ENCODE measurements at regions not wholly inside any gene's neighbourhood (a gene's known extent, or its start where the extent isn't known, plus 50 kb on each side); places are given as distances from the start of the nearest gene placed in this dataset.

GRCh38 chr20:6692566-6693173 is 74.8 kb upstream of the BMP2 start:
- 78% methylated on average over 10 of the region's 10 CpGs for WGBS

GRCh38 chr20:6691516-6691915 is 76.0 kb upstream of the BMP2 start:
- no peaks in the 10 kb centered on the region for H3K36me3 ChIP-seq (ENCODE audit: insufficient read depth, low read length)
- no peak overlapping the region for H3K27ac ChIP-seq (ENCODE audit: low read depth, low read length)
- H3K9me3 ChIP-seq (ENCODE audit: insufficient read depth, low read depth, low read length) = no peaks in the 10 kb centered on the region
- H3K9ac ChIP-seq (ENCODE audit: low read depth, low read length) = no peak overlapping the region
- H3K4me1 ChIP-seq (ENCODE audit: insufficient read depth, low read length) = peaks cover 7% of the 10 kb centered on the region
- H3K4me3 ChIP-seq (ENCODE audit: low read length) = no peak overlapping the region
- WGBS = 76% methylated on average over 3 of the region's 4 CpGs
- H3K27me3 ChIP-seq (ENCODE audit: insufficient read depth, low read length) = no peaks in the 10 kb centered on the region

More at GRCh38 chr20:6692566-6693173, 74.8 kb upstream of the BMP2 start:
- H3K4me1 ChIP-seq (ENCODE audit: insufficient read depth, low read length) = peaks cover 10% of the 10 kb centered on the region
- no peak overlapping the region for H3K4me3 ChIP-seq (ENCODE audit: low read length)
- H3K36me3 ChIP-seq (ENCODE audit: insufficient read depth, low read length) = no peaks in the 10 kb centered on the region
- H3K27ac ChIP-seq (ENCODE audit: low read depth, low read length) = no peak overlapping the region
- H3K27me3 ChIP-seq (ENCODE audit: insufficient read depth, low read length) = no peaks in the 10 kb centered on the region
- H3K9me3 ChIP-seq (ENCODE audit: insufficient read depth, low read depth, low read length) = no peaks in the 10 kb centered on the region
- no peak overlapping the region for H3K9ac ChIP-seq (ENCODE audit: low read depth, low read length)

DNA sequence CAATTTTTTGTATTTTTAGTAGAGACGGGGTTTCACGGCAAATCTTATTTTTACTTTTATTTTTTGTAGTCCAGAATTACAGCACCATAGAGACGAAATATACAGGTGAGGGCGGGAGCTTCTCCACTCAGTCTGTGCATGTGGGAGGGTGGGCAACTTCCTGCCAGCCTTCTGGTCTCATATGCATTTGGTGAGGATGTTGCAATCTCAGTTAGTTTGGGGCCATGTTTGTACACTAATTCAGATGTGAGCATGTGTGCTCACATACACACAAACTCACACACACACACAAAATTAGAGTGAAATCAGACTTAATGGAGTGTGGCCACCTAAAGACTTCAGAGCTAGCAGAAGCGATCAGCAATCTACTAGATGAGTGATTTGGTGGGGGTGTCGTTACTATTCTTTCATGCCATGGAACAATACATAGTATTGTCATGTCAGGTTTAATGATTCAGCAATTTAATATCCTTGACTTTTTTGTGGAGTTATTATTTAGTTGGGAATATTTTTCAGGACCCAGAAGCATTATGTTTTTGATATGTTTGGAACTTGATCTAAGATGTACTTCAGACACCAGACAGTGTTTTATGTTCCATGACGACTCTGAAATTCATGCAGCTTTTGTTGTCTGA is 78.0 kb upstream of the BMP2 start:
- Histone ChIP-seq H3K9me3 (ENCODE audit: insufficient read depth, low read depth, low read length) (no peaks in the 10 kb centered on the region), H3K9ac (ENCODE audit: low read depth, low read length) (no peak overlapping the region), H3K27me3 (ENCODE audit: insufficient read depth, low read length) (no peaks in the 10 kb centered on the region), H3K36me3 (ENCODE audit: insufficient read depth, low read length) (no peaks in the 10 kb centered on the region), H3K4me3 (ENCODE audit: low read length) (no peak overlapping the region), H3K4me1 (ENCODE audit: insufficient read depth, low read length) (peaks cover 7% of the 10 kb centered on the region), H3K27ac (ENCODE audit: low read depth, low read length) (no peak overlapping the region)
- WGBS = 98% methylated on average over 5 of the region's 7 CpGs

DNA sequence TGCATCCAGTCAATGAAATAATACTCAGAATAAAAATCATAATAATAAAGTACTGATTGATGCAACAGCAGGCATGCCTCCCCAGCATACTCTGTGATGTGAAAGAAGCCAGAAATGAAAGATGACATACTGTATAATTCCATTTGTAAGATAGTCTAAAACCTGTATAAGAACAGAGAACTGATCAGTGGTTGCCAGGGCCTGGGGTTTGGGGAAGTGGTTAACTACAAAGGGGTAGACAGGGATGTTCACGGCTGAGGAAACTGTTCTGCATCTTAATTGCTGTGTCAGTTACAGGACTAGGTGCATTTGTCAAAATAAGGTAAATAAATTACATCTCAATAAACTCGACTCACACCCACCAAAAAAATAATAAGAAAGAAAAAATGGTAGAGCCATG is 81.3 kb upstream of the BMP2 start:
- Histone ChIP-seq H3K27me3 (ENCODE audit: insufficient read depth, low read length) (no peaks in the 10 kb centered on the region), H3K36me3 (ENCODE audit: insufficient read depth, low read length) (no peaks in the 10 kb centered on the region), H3K9me3 (ENCODE audit: insufficient read depth, low read depth, low read length) (no peaks in the 10 kb centered on the region), H3K9ac (ENCODE audit: low read depth, low read length) (no peak overlapping the region), H3K4me1 (ENCODE audit: insufficient read depth, low read length) (no peaks in the 10 kb centered on the region), H3K4me3 (ENCODE audit: low read length) (no peak overlapping the region), H3K27ac (ENCODE audit: low read depth, low read length) (no peak overlapping the region)
- 89% methylated on average over 1 of the region's 2 CpGs for WGBS

GRCh38 chr20:6685626-6686025 is 81.9 kb upstream of the BMP2 start:
- H3K9ac ChIP-seq (ENCODE audit: low read depth, low read length) = no peak overlapping the region
- H3K27ac ChIP-seq (ENCODE audit: low read depth, low read length) = no peak overlapping the region
- no peaks in the 10 kb centered on the region for H3K4me1 ChIP-seq (ENCODE audit: insufficient read depth, low read length)
- no peaks in the 10 kb centered on the region for H3K36me3 ChIP-seq (ENCODE audit: insufficient read depth, low read length)
- no peak overlapping the region for H3K4me3 ChIP-seq (ENCODE audit: low read length)
- H3K9me3 ChIP-seq (ENCODE audit: insufficient read depth, low read depth, low read length) = no peaks in the 10 kb centered on the region
- 83% methylated on average over 4 of the region's 4 CpGs for WGBS
- H3K27me3 ChIP-seq (ENCODE audit: insufficient read depth, low read length) = no peaks in the 10 kb centered on the region

- Histone ChIP-seq H3K4me1 (ENCODE audit: insufficient read depth, low read length) (no peaks in the 10 kb centered on the region), H3K27me3 (ENCODE audit: insufficient read depth, low read length) (no peaks in the 10 kb centered on the region), H3K9me3 (ENCODE audit: insufficient read depth, low read depth, low read length) (no peaks in the 10 kb centered on the region), H3K27ac (ENCODE audit: low read depth, low read length) (no peak overlapping the region), H3K36me3 (ENCODE audit: insufficient read depth, low read length) (no peaks in the 10 kb centered on the region), H3K4me3 (ENCODE audit: low read length) (no peak overlapping the region), H3K9ac (ENCODE audit: low read depth, low read length) (no peak overlapping the region)
- 95% methylated on average over 5 of the region's 5 CpGs for WGBS
Measured at GRCh38 chr20:6685181-6685582, 82.3 kb upstream of the BMP2 start.

- Histone ChIP-seq H3K36me3 (ENCODE audit: insufficient read depth, low read length) (no peaks in the 10 kb centered on the region), H3K9me3 (ENCODE audit: insufficient read depth, low read depth, low read length) (no peaks in the 10 kb centered on the region), H3K4me1 (ENCODE audit: insufficient read depth, low read length) (no peaks in the 10 kb centered on the region), H3K27ac (ENCODE audit: low read depth, low read length) (no peak overlapping the region), H3K4me3 (ENCODE audit: low read length) (no peak overlapping the region), H3K27me3 (ENCODE audit: insufficient read depth, low read length) (no peaks in the 10 kb centered on the region), H3K9ac (ENCODE audit: low read depth, low read length) (no peak overlapping the region)
- 96% methylated on average over 8 of the region's 9 CpGs for WGBS
Measured at GRCh38 chr20:6683021-6683977, 84.2 kb upstream of the BMP2 start.

DNA sequence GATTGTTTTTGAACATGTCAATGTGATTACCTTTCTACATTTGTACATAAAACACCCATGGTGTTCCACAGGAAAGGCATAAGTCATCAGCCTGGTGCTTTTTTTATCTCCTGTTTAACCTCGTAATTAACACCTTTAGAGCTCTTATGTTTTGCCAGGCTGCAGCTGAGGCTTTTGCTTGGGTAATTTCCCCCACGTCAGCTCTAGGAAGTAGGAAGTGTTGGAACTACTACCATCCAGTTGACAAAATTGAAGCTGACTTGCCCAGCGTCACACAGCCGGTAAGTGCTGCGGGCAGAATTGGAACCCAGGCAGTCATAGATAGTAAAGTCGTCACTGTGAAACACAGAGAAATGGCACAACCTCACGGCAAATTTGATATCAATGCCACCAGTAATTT is 86.6 kb upstream of the BMP2 start:
- WGBS = 95% methylated on average over 7 of the region's 7 CpGs
- Histone ChIP-seq H3K9ac (ENCODE audit: low read depth, low read length) (no peak overlapping the region), H3K4me1 (ENCODE audit: insufficient read depth, low read length) (no peaks in the 10 kb centered on the region), H3K9me3 (ENCODE audit: insufficient read depth, low read depth, low read length) (no peaks in the 10 kb centered on the region), H3K27ac (ENCODE audit: low read depth, low read length) (no peak overlapping the region), H3K36me3 (ENCODE audit: insufficient read depth, low read length) (no peaks in the 10 kb centered on the region), H3K4me3 (ENCODE audit: low read length) (no peak overlapping the region), H3K27me3 (ENCODE audit: insufficient read depth, low read length) (no peaks in the 10 kb centered on the region)

GRCh38 chr20:6680441-6680840 is 87.0 kb upstream of the BMP2 start:
- Histone ChIP-seq H3K9me3 (ENCODE audit: insufficient read depth, low read depth, low read length) (no peaks in the 10 kb centered on the region), H3K4me3 (ENCODE audit: low read length) (no peak overlapping the region), H3K9ac (ENCODE audit: low read depth, low read length) (no peak overlapping the region), H3K27ac (ENCODE audit: low read depth, low read length) (no peak overlapping the region), H3K4me1 (ENCODE audit: insufficient read depth, low read length) (no peaks in the 10 kb centered on the region), H3K27me3 (ENCODE audit: insufficient read depth, low read length) (no peaks in the 10 kb centered on the region), H3K36me3 (ENCODE audit: insufficient read depth, low read length) (no peaks in the 10 kb centered on the region)
- 92% methylated on average over 2 of the region's 2 CpGs for WGBS

- Histone ChIP-seq H3K4me1 (ENCODE audit: insufficient read depth, low read length) (no peaks in the 10 kb centered on the region), H3K9me3 (ENCODE audit: insufficient read depth, low read depth, low read length) (no peaks in the 10 kb centered on the region), H3K9ac (ENCODE audit: low read depth, low read length) (no peak overlapping the region), H3K27me3 (ENCODE audit: insufficient read depth, low read length) (no peaks in the 10 kb centered on the region), H3K36me3 (ENCODE audit: insufficient read depth, low read length) (no peaks in the 10 kb centered on the region), H3K27ac (ENCODE audit: low read depth, low read length) (no peak overlapping the region), H3K4me3 (ENCODE audit: low read length) (no peak overlapping the region)
- WGBS = 82% methylated on average over 2 of the region's 2 CpGs
Measured at GRCh38 chr20:6679086-6679485, 88.4 kb upstream of the BMP2 start.

GRCh38 chr20:6678101-6678500 is 89.4 kb upstream of the BMP2 start:
- Histone ChIP-seq H3K4me1 (ENCODE audit: insufficient read depth, low read length) (no peaks in the 10 kb centered on the region), H3K9me3 (ENCODE audit: insufficient read depth, low read depth, low read length) (no peaks in the 10 kb centered on the region), H3K36me3 (ENCODE audit: insufficient read depth, low read length) (no peaks in the 10 kb centered on the region), H3K27me3 (ENCODE audit: insufficient read depth, low read length) (no peaks in the 10 kb centered on the region), H3K27ac (ENCODE audit: low read depth, low read length) (no peak overlapping the region), H3K4me3 (ENCODE audit: low read length) (no peak overlapping the region), H3K9ac (ENCODE audit: low read depth, low read length) (no peak overlapping the region)
- no CpG with 5 or more reads among the region's 1 CpG for WGBS
